ENCODE measurements at regions not wholly inside any gene's neighbourhood (a gene's known extent, or its start where the extent isn't known, plus 50 kb on each side); places are given as distances from the start of the nearest gene placed in this dataset.

- no peak for TF ChIP-seq CTCF (IDR thresholded peaks at IDR 0.05)
- TF ChIP-seq EZH2 (IDR thresholded peaks at IDR 0.05; ENCODE audit: borderline replicate concordance, insufficient read depth, low read depth, low read length, poor library complexity, severe bottlenecking) = no peak
- H3K4me1 Mint-ChIP-seq = no peaks in the 10 kb centered on the region
- peaks cover 12% of the 10 kb centered on the region for H3K27me3 Mint-ChIP-seq
- H3K4me2 ChIP-seq (replicated peaks; ENCODE audit: low read depth, low read length, poor library complexity, severe bottlenecking) = no peak overlapping the region
- no peak overlapping the region for H3K4me3 Mint-ChIP-seq
- ChIA-PET CTCF (no interaction called here), POLR2A (no interaction called here)
- no peaks in the 10 kb centered on the region for H3K36me3 ChIP-seq (replicated peaks in 1 of 2; ENCODE audit: control extremely low read depth in 1 of 2, control insufficient read depth in 1 of 2, extremely low read depth in 1 of 2, insufficient read depth in 2 of 2, low read length in 1 of 2)
- 71% methylated on average over 5 of the region's 16 CpGs for WGBS (ENCODE audit: insufficient coverage)
- H2AFZ ChIP-seq (ENCODE audit: insufficient read depth, low read depth, low read length, poor library complexity, severe bottlenecking) = no peak overlapping the region
- H3K27ac ChIP-seq (ENCODE audit: low read length in 2 of 2) = no peak overlapping the region
- H3K9ac ChIP-seq (ENCODE audit: low read length) = no peak overlapping the region
- peaks cover 2% of the 10 kb centered on the region for H3K9me3 Mint-ChIP-seq (ENCODE audit: insufficient read depth)
- DNase-seq = no peak
- no peaks in the 10 kb centered on the region for H3K79me2 ChIP-seq (ENCODE audit: control insufficient read depth, insufficient read depth, low read length)
- peaks cover 0 to 5% (median 2%) of the 10 kb centered on the region in 3 donors for H3K9me3 ChIP-seq (ENCODE audit: control extremely low read depth in 1 of 3, control insufficient read depth in 2 of 3, insufficient read depth in 1 of 3, low read length in 2 of 3)
- H4K20me1 ChIP-seq (ENCODE audit: control insufficient read depth, insufficient read depth, low read length, poor library complexity, severe bottlenecking) = no peaks in the 10 kb centered on the region
- peaks cover 0 to 6% (median 0%) of the 10 kb centered on the region in 4 experiments for H3K27me3 ChIP-seq (replicated peaks in 1 of 4; ENCODE audit: control extremely low read depth in 1 of 4, control insufficient read depth in 3 of 4, insufficient read depth in 4 of 4, low read length in 3 of 4)
- H3K4me3 ChIP-seq (ENCODE audit: control extremely low read depth in 1 of 5, extremely low read depth in 1 of 5, insufficient read depth in 1 of 5, low read depth in 2 of 5, low read length in 4 of 5) = no peak overlapping the region
- no peak overlapping the region for H3K27ac Mint-ChIP-seq
- intact Hi-C loops (cut with micrococcal nuclease) = no loop called here
- H3K4me1 ChIP-seq (ENCODE audit: control insufficient read depth in 2 of 2, insufficient read depth in 2 of 2, low read length in 2 of 2) = no peaks in the 10 kb centered on the region
- no peak for ATAC-seq (ENCODE audit: low read depth)
These were observed 181.7 kb upstream of the ETAA1 start for GRCh38 chr2:67215214-67216055.

- Histone ChIP-seq H3K9me3 (ENCODE audit: control extremely low read depth in 1 of 3, control insufficient read depth in 2 of 3, insufficient read depth in 1 of 3, low read length in 2 of 3) (peaks cover 0 to 5% (median 2%) of the 10 kb centered on the region in 3 donors), H3K4me2 (replicated peaks; ENCODE audit: low read depth, low read length, poor library complexity, severe bottlenecking) (no peak overlapping the region), H3K4me1 (ENCODE audit: control insufficient read depth in 2 of 2, insufficient read depth in 2 of 2, low read length in 2 of 2) (no peaks in the 10 kb centered on the region), H3K9ac (ENCODE audit: low read length) (no peak overlapping the region), H3K79me2 (ENCODE audit: control insufficient read depth, insufficient read depth, low read length) (no peaks in the 10 kb centered on the region), H4K20me1 (ENCODE audit: control insufficient read depth, insufficient read depth, low read length, poor library complexity, severe bottlenecking) (no peaks in the 10 kb centered on the region), H3K27me3 (replicated peaks in 1 of 4; ENCODE audit: control extremely low read depth in 1 of 4, control insufficient read depth in 3 of 4, insufficient read depth in 4 of 4, low read length in 3 of 4) (peaks cover 0 to 6% (median 0%) of the 10 kb centered on the region in 4 experiments), H3K36me3 (replicated peaks in 1 of 2; ENCODE audit: control extremely low read depth in 1 of 2, control insufficient read depth in 1 of 2, extremely low read depth in 1 of 2, insufficient read depth in 2 of 2, low read length in 1 of 2) (no peaks in the 10 kb centered on the region), H3K4me3 (ENCODE audit: control extremely low read depth in 1 of 5, extremely low read depth in 1 of 5, insufficient read depth in 1 of 5, low read depth in 2 of 5, low read length in 4 of 5) (no peak overlapping the region), H2AFZ (ENCODE audit: insufficient read depth, low read depth, low read length, poor library complexity, severe bottlenecking) (no peak overlapping the region), H3K27ac (ENCODE audit: low read length in 2 of 2) (no peak overlapping the region)
- ATAC-seq (ENCODE audit: low read depth) (no peak), DNase-seq (no peak)
- no peak for TF ChIP-seq CTCF (IDR thresholded peaks at IDR 0.05)
- ChIA-PET CTCF (no interaction called here), POLR2A (no interaction called here)
- no CpG with 5 or more reads among the region's 4 CpGs for WGBS (ENCODE audit: insufficient coverage)
- peaks cover 12% of the 10 kb centered on the region for H3K27me3 Mint-ChIP-seq
- no peak overlapping the region for H3K4me3 Mint-ChIP-seq
- intact Hi-C loops (cut with micrococcal nuclease) = no loop called here
- H3K27ac Mint-ChIP-seq = no peak overlapping the region
- H3K4me1 Mint-ChIP-seq = no peaks in the 10 kb centered on the region
- peaks cover 2% of the 10 kb centered on the region for H3K9me3 Mint-ChIP-seq (ENCODE audit: insufficient read depth)
These were observed 181.0 kb upstream of the ETAA1 start for GRCh38 chr2:67216103-67216502.
